ENCODE measurements at regions not wholly inside any gene's neighbourhood (a gene's known extent, or its start where the extent isn't known, plus 50 kb on each side); places are given as distances from the start of the nearest gene placed in this dataset.

DNA sequence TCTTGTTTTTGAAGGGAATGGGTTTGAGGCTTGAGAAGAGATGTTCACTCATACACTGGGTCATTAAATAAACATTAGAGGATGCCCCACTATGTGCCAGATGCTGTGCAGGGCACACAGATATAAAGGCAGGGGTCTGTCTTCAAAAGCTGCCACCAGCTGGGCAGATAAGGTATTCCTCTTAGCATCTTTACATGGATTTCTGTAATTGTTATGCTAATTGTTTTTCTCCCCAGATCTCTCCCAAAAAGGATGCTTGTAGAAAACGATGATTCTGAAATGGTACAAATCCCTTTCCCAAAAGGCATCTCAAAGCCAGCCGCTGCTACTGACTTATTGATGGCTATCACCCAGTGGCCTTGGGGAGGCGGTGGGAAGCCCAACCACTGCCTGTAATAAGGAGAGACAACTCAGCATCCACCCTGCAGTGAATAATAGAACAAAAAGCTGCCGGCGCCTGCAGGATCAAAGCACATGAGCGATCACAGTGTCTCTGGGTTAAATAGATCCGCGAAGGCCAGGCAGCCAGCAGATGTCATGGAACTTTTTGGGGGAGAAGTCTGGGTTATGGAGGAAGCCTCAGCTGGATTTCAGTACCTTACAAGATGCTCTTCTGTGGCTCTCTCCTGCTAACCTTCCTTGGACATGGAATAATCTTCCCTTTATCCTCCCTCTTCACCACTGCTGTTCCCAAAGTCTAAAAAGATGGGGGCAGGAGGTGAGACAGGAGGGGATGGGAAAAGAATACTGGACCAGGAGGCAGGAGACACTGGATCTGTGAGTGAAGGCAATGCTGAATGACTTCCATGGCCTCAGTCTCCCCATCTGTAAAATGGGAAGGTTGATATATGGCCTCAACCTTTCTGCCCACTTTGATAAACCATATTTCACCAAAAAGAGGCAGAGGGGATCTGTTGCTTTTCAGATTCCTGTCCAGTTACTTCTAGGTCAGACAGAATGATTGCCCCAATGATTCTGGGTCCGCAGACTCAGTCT is 54.8 kb upstream of the CD34 start:
- TF ChIP-seq, protein P1, sequence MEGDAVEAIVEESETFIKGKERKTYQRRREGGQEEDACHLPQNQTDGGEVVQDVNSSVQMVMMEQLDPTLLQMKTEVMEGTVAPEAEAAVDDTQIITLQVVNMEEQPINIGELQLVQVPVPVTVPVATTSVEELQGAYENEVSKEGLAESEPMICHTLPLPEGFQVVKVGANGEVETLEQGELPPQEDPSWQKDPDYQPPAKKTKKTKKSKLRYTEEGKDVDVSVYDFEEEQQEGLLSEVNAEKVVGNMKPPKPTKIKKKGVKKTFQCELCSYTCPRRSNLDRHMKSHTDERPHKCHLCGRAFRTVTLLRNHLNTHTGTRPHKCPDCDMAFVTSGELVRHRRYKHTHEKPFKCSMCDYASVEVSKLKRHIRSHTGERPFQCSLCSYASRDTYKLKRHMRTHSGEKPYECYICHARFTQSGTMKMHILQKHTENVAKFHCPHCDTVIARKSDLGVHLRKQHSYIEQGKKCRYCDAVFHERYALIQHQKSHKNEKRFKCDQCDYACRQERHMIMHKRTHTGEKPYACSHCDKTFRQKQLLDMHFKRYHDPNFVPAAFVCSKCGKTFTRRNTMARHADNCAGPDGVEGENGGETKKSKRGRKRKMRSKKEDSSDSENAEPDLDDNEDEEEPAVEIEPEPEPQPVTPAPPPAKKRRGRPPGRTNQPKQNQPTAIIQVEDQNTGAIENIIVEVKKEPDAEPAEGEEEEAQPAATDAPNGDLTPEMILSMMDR (IDR thresholded peaks at IDR 0.05; ENCODE audit: insufficient read depth, low read depth, low read length) = no peak
- TF ChIP-seq EZH2 (IDR thresholded peaks at IDR 0.05; ENCODE audit: insufficient read depth, low read length) = no peak

All from astrocyte (in vitro differentiated cells and primary cell).